ENCODE measurements at regions not wholly inside any gene's neighbourhood (a gene's known extent, or its start where the extent isn't known, plus 50 kb on each side); places are given as distances from the start of the nearest gene placed in this dataset.

DNA sequence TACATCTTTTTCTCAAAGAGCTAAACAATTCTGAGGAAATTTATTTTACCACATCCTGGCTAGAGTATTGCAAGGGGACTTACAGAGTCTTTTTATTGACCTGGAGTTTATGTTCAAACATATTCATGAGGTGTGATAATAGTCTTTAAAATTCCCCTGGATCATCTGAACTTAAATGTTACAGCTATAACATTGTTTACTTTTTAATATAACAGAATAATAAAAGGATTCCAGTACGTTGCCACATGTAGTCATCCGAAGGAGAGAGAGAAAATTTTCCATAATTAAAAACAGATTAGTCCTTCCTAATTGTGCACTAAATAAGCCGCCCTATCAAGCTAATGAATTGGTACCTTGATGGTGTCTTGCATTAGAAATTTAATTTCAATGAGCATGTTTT is 765.4 kb upstream of the MAP3K7 start:
- intact Hi-C loops (cut with DNase I), result no loop called here
- Histone ChIP-seq H3K9me3 (no peaks in the 10 kb centered on the region), H3K4me1 (no peaks in the 10 kb centered on the region), H3K36me3 (no peaks in the 10 kb centered on the region), H3K27me3 (no peaks in the 10 kb centered on the region), H3K27ac (no peak overlapping the region), H3K4me3 (no peak overlapping the region)
- TF ChIP-seq, protein P1, sequence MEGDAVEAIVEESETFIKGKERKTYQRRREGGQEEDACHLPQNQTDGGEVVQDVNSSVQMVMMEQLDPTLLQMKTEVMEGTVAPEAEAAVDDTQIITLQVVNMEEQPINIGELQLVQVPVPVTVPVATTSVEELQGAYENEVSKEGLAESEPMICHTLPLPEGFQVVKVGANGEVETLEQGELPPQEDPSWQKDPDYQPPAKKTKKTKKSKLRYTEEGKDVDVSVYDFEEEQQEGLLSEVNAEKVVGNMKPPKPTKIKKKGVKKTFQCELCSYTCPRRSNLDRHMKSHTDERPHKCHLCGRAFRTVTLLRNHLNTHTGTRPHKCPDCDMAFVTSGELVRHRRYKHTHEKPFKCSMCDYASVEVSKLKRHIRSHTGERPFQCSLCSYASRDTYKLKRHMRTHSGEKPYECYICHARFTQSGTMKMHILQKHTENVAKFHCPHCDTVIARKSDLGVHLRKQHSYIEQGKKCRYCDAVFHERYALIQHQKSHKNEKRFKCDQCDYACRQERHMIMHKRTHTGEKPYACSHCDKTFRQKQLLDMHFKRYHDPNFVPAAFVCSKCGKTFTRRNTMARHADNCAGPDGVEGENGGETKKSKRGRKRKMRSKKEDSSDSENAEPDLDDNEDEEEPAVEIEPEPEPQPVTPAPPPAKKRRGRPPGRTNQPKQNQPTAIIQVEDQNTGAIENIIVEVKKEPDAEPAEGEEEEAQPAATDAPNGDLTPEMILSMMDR (IDR thresholded peaks at IDR 0.05), result no peak
- DNase-seq (ENCODE audit: low spot score in 2 of 2), result no peak

DNA sequence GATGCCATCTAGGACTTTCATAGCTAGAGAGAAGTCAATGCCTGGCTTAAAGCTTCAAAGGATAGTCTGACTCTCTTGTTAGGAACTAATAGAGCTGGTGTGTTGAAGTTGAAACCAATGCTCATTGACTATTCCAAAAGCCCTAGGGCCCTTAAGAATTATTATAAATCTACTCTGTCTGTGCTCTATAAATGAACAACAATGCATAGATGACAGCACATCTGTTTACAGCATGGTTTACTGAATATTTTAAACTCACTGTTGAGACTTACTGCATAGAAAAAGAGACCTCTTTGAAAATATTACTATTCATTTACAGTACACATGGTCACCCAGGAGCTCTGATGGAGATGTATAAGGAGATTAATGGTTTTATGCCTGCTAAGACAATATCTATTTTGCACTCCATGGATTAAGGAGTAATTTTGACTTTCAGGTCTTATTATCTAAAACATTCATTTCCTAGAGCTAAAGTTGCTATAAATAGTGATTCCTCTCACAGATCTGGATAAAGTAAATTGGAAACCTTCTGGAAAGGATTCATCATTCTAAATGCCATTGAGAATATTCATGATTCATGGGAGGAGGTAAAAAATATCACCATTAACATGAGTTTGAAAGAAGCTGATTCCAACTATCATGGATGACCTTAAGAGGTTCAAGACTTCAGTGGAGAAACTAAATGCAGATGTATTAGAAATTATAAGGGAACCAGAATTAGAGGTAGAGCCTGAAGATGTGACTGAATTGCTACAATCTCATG is 763.5 kb upstream of the MAP3K7 start:
- intact Hi-C loops (cut with DNase I), result no loop called here
- TF ChIP-seq, protein P1 (IDR thresholded peaks at IDR 0.05), result no peak
- H3K27ac ChIP-seq, result no peak overlapping the region
- no peak for DNase-seq (ENCODE audit: low spot score in 2 of 2)
- no peaks in the 10 kb centered on the region for H3K4me1 ChIP-seq
- H3K9me3 ChIP-seq, result no peaks in the 10 kb centered on the region
- no peaks in the 10 kb centered on the region for H3K36me3 ChIP-seq
- no peaks in the 10 kb centered on the region for H3K27me3 ChIP-seq
- no peak overlapping the region for H3K4me3 ChIP-seq

DNA sequence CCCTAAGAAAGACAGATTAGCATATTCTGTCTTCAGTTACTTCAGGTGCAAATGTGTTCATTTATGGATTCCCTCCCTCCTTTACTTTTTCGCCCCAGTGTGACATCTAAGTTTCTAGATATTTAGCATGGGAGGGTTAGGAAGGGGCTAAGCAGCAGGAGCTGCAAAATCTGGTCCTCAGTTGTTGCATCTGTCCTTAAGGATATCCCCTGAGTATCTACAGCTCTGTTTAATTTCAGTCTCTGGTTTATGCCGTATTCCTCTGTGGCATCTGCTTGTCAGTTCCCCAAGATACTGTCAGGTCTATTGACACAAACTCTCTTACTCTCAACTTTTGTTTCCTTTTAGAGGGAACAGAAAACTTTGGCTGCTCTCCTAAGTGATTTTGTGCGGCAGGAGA is 754.6 kb upstream of the MAP3K7 start:
- H3K4me3 ChIP-seq, result no peak overlapping the region
- TF ChIP-seq, protein P1 (IDR thresholded peaks at IDR 0.05), result no peak
- no peaks in the 10 kb centered on the region for H3K9me3 ChIP-seq
- no peak for DNase-seq (ENCODE audit: low spot score in 2 of 2)
- H3K27me3 ChIP-seq, result no peaks in the 10 kb centered on the region
- intact Hi-C loops (cut with DNase I), result no loop called here
- H3K36me3 ChIP-seq, result no peaks in the 10 kb centered on the region
- no peak overlapping the region for H3K27ac ChIP-seq
- H3K4me1 ChIP-seq, result no peaks in the 10 kb centered on the region

DNA sequence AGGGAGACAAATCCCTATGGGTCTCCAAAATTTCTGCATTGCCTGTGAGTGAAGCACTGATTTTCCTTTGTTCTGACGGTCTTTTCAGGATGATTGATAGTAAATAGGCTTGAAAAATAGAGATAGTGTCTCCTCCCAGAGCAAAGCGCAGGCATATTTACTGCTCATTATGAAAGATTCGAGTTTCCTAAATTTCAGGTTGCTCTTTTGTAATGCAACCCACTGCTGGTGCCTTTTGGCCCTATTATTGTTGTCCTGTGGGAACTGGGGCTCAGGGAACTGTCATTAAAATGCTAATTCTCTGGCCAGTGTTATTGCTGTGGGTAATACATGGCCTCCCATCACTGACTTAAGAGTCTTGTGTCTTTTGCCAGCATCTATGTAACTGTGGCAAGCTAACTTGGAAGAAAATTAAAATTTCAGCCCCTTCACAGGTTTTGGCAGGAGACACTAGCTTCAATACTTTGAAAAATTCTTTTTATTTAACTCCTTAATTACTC is 754.1 kb upstream of the MAP3K7 start:
- intact Hi-C loops (cut with DNase I), result no loop called here
- Histone ChIP-seq H3K4me1 (no peaks in the 10 kb centered on the region), H3K36me3 (no peaks in the 10 kb centered on the region), H3K9me3 (no peaks in the 10 kb centered on the region), H3K4me3 (no peak overlapping the region), H3K27ac (no peak overlapping the region), H3K27me3 (no peaks in the 10 kb centered on the region)
- no peak for DNase-seq (ENCODE audit: low spot score in 2 of 2)
- TF ChIP-seq, protein P1 (IDR thresholded peaks at IDR 0.05), result no peak

DNA sequence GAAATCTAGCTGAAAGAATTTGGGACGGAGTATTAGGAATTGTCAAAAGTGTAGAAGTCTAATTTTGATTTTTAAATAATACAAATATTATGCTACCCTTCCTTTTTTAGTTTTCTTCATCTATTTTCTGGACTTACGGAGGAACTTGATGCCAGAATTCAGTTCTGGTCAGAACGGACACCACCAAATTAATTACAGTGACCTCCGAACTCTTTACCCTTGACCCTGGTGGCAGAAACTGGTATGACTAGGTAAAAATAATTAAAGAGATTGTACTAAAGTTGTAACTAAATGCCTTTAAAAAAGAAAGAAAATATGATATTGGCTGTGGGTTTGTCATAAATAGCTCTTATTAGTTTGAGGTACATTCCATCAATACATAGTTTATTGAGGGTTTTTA is 751.1 kb upstream of the MAP3K7 start:
- no peaks in the 10 kb centered on the region for H3K9me3 ChIP-seq
- H3K36me3 ChIP-seq, result no peaks in the 10 kb centered on the region
- TF ChIP-seq, protein P1 (IDR thresholded peaks at IDR 0.05), result no peak
- no peak overlapping the region for H3K27ac ChIP-seq
- H3K4me1 ChIP-seq, result no peaks in the 10 kb centered on the region
- no peak for DNase-seq (ENCODE audit: low spot score in 2 of 2)
- no peak overlapping the region for H3K4me3 ChIP-seq
- intact Hi-C loops (cut with DNase I), result no loop called here
- H3K27me3 ChIP-seq, result no peaks in the 10 kb centered on the region
